GM23338 (cell line): ENCODE measurements at regions not wholly inside any gene's neighbourhood (a gene's known extent, or its start where the extent isn't known, plus 50 kb on each side); places are given as distances from the start of the nearest gene placed in this dataset.

Experiments used
- ATAC-seq: fragments of 200-7000 bp; cut with Tn5 transposase; 3 replicates; pipeline ENCODE4 v1.9.1; 2020
- DNase-seq: peaks from one replicate; pipeline ENCODE4 v3.0.0-alpha.2; 2015; ENCODE audit warnings: low spot score
- H2AFZ ChIP-seq: fragments of 200-600 bp; sonication (generic); 2 replicates; pipeline ENCODE4 v1.8.0; 2016; ENCODE audit warnings: antibody characterized with exemption, mild to moderate bottlenecking, moderate library complexity
- H3F3A ChIP-seq: fragments of 200-600 bp; sonication (generic); replicated peaks from 2 replicates; pipeline ENCODE4 v1.8.0; 2017; ENCODE audit warnings: antibody characterized with exemption, mixed run types, low read depth
- H3K27ac ChIP-seq: fragments of 200-600 bp; sonication (generic); 2 replicates; pipeline ENCODE4 v1.6.1; 2016; ENCODE audit warnings: low read depth
- H3K27me3 ChIP-seq: fragments of 200-600 bp; sonication (generic); 2 replicates; pipeline ENCODE4 v1.8.0; 2016; ENCODE audit warnings: mild to moderate bottlenecking, mixed run types, moderate library complexity; ENCODE audit not compliant: insufficient read depth
- H3K36me3 ChIP-seq: fragments of 200-600 bp; sonication (generic); 2 replicates; pipeline ENCODE4 v1.8.0; 2016; ENCODE audit warnings: mild to moderate bottlenecking; ENCODE audit not compliant: insufficient read depth
- H3K4me1 ChIP-seq: fragments of 200-600 bp; sonication (generic); 2 replicates; pipeline ENCODE4 v1.8.0; 2016; ENCODE audit warnings: mild to moderate bottlenecking, moderate library complexity; ENCODE audit not compliant: insufficient read depth
- H3K4me2 ChIP-seq: fragments of 200-600 bp; sonication (generic); 2 replicates; pipeline ENCODE4 v1.7.1; 2017; ENCODE audit warnings: mixed run types
- H3K4me3 ChIP-seq: fragments of 200-600 bp; sonication (generic); 2 replicates; pipeline ENCODE4 v1.6.1; 2016; ENCODE audit warnings: mixed run types
- H3K79me2 ChIP-seq: fragments of 200-600 bp; sonication (generic); replicated peaks from 2 replicates; pipeline ENCODE4 v1.8.0; 2017; ENCODE audit warnings: mild to moderate bottlenecking; ENCODE audit not compliant: insufficient read depth
- H3K9me2 ChIP-seq: fragments of 200-600 bp; sonication (generic); 2 replicates; pipeline ENCODE4 v1.8.0; 2017; ENCODE audit not compliant: insufficient read depth
- H4K20me1 ChIP-seq: fragments of 200-600 bp; sonication (generic); replicated peaks from 2 replicates; pipeline ENCODE4 v1.8.0; 2017; ENCODE audit warnings: mild to moderate bottlenecking; ENCODE audit not compliant: insufficient read depth
- H3K27ac Mint-ChIP-seq: 2 replicates; pipeline ENCODE4 v1.8.0; 2020; ENCODE audit warnings: inconsistent platforms, mild to moderate bottlenecking, moderate library complexity, mixed read lengths
- H3K27me3 Mint-ChIP-seq: 3 replicates; pipeline ENCODE4 v1.8.0; 2022; ENCODE audit warnings: low read depth, mild to moderate bottlenecking, moderate library complexity, mixed read lengths, inconsistent platforms; ENCODE audit not compliant: insufficient read depth, poor library complexity
- H3K36me3 Mint-ChIP-seq: 3 replicates; pipeline ENCODE4 v1.8.0; 2021; ENCODE audit warnings: low read depth, mild to moderate bottlenecking, inconsistent platforms, moderate library complexity, mixed read lengths
- H3K4me1 Mint-ChIP-seq: 3 replicates; pipeline ENCODE4 v1.8.0; 2020; ENCODE audit warnings: mild to moderate bottlenecking, inconsistent platforms, mixed read lengths
- H3K4me3 Mint-ChIP-seq: 3 replicates; pipeline ENCODE4 v1.8.0; 2021; ENCODE audit warnings: moderate library complexity, mild to moderate bottlenecking, inconsistent platforms, mixed read lengths
- H3K9me3 Mint-ChIP-seq: 3 replicates; pipeline ENCODE4 v1.8.0; 2020; ENCODE audit warnings: moderate library complexity, mild to moderate bottlenecking, inconsistent platforms, mixed read lengths
- EZH2 ChIP-seq: fragments of 200-600 bp; sonication (generic); IDR thresholded peaks from one replicate; pipeline ENCODE4 v1.8.0; 2017; ENCODE audit warnings: antibody characterized with exemption, mild to moderate bottlenecking, low read depth; ENCODE audit not compliant: unreplicated experiment
- EZH2phosphoT487 ChIP-seq: fragments of 200-600 bp; sonication (generic); IDR thresholded peaks from one replicate; pipeline ENCODE4 v1.8.1; 2018; ENCODE audit warnings: antibody characterized with exemption; ENCODE audit not compliant: unreplicated experiment
- NANOG ChIP-seq: IDR thresholded peaks from 2 replicates; pipeline ENCODE4 v1.6.1; 2016; ENCODE audit warnings: antibody characterized with exemption, borderline replicate concordance
- STAT1 ChIP-seq: IDR thresholded peaks from one replicate; pipeline ENCODE4 v1.6.1; 2016; ENCODE audit warnings: antibody characterized with exemption; ENCODE audit not compliant: unreplicated experiment
- TF ChIP-seq, protein P1 (sequence below): IDR thresholded peaks from 2 replicates; pipeline ENCODE4 v1.6.1; 2016; ENCODE audit warnings: antibody characterized with exemption
- TF ChIP-seq, protein P2 (sequence below), 2 experiments: fragments of 200-600 bp in 1 of 2; sonication (generic) in 1 of 2; conservative IDR thresholded peaks; 2 replicates each; pipeline versions ENCODE4 v1.5.1 to v1.6.1; 2016 to 2017; ENCODE audit warnings: antibody characterized with exemption in 2 of 2, low read depth in 2 of 2, mild to moderate bottlenecking in 2 of 2, moderate library complexity in 1 of 2
- TF ChIP-seq, protein P3 (sequence below): fragments of 250-450 bp; sonication (Bioruptor Pico); IDR thresholded peaks from 2 replicates; pipeline ENCODE4 v1.5.0; 2020; ENCODE audit warnings: mild to moderate bottlenecking, moderate library complexity
- TF ChIP-seq, protein P4 (sequence below): IDR thresholded peaks from one replicate; pipeline ENCODE4 v1.6.1; 2018; ENCODE audit warnings: antibody characterized with exemption; ENCODE audit not compliant: unreplicated experiment

DNA sequence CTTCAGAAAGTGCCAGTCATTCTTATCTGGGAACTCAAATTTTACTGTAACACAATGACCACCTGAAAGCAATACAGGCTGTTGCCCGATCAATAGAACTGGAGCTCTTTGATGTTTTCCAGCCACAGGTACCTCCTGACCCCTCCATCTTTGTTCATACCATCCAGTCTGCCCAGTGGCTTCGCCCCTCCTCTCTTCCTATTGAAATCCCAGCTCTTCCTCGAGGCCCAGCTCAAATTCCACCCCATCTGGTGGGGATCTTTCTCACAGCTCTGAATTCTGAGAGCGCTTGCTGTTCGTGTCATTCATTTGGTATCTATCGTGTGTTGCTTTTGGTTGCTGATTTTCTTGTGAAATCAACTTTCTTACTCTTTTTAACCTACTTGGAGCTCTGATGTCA, 87.9 kb upstream of the CNKSR3 start:
- Mint-ChIP-seq H3K4me1 (peaks cover 15% of the 10 kb centered on the region), H3K27ac (no peak overlapping the region), H3K36me3 (no peaks in the 10 kb centered on the region), H3K27me3 (peaks cover 2% of the 10 kb centered on the region), H3K9me3 (no peaks in the 10 kb centered on the region), H3K4me3 (no peak overlapping the region)
- TF ChIP-seq NANOG = no peak
- Histone ChIP-seq H3K79me2 (no peaks in the 10 kb centered on the region), H3K4me2 (no peak overlapping the region), H4K20me1 (no peaks in the 10 kb centered on the region), H3K27ac (no peak overlapping the region), H3K36me3 (no peaks in the 10 kb centered on the region), H3K4me1 (peaks cover 14% of the 10 kb centered on the region), H3K9me2 (0 out of 2 replicates have a peak, but pooled peaks cover 3% of the 10 kb centered on the region), H3F3A (no peaks in the 10 kb centered on the region), H3K4me3 (no peak overlapping the region), H3K27me3 (no peaks in the 10 kb centered on the region), H2AFZ (no peak overlapping the region)
- ATAC-seq (peak; percentile 54), DNase-seq (peak; percentile 35)

DNA sequence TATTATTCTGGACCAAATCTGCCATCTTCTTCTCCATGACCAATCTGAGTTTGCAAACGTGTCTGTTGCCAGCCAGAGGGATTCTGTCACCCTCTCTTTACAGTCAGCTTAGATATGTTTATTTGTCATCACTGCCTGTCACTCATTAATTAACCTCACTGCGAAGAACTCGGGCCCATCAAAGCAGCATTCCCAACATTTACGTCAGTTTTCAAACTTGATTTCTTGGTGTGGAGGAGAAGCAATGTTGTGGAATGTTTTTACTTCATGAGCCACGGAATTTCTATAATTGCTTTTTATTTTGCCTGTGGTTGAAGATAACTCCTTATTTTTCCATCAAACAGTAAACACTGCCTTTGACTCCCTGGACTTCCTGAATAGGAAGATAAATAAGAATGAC, 91.8 kb upstream of the CNKSR3 start:
- ATAC-seq (no peak), DNase-seq (no peak)
- H3K4me1 Mint-ChIP-seq = peaks cover 13% of the 10 kb centered on the region
- Histone ChIP-seq H3K79me2 (no peaks in the 10 kb centered on the region), H3K4me3 (no peak overlapping the region), H3K27ac (no peak overlapping the region), H4K20me1 (no peaks in the 10 kb centered on the region), H3K4me1 (peaks cover 4% of the 10 kb centered on the region; the same call in 1 of the 2 replicates), H3F3A (no peaks in the 10 kb centered on the region), H2AFZ (peak overlapping the region; percentile 32; the same call in 1 of the 2 replicates), H3K9me2 (0 out of 2 replicates have a peak, but pooled peaks cover 3% of the 10 kb centered on the region), H3K36me3 (no peaks in the 10 kb centered on the region), H3K4me2 (no peak overlapping the region), H3K27me3 (no peaks in the 10 kb centered on the region)
- peaks cover 6% of the 10 kb centered on the region for H3K27me3 Mint-ChIP-seq
- no peak overlapping the region for H3K27ac Mint-ChIP-seq
- no peak overlapping the region for H3K4me3 Mint-ChIP-seq
- H3K36me3 Mint-ChIP-seq = no peaks in the 10 kb centered on the region
- no peak for TF ChIP-seq EZH2phosphoT487
- TF ChIP-seq EZH2 = no peak
- no peak for TF ChIP-seq STAT1
- TF ChIP-seq, protein P1, sequence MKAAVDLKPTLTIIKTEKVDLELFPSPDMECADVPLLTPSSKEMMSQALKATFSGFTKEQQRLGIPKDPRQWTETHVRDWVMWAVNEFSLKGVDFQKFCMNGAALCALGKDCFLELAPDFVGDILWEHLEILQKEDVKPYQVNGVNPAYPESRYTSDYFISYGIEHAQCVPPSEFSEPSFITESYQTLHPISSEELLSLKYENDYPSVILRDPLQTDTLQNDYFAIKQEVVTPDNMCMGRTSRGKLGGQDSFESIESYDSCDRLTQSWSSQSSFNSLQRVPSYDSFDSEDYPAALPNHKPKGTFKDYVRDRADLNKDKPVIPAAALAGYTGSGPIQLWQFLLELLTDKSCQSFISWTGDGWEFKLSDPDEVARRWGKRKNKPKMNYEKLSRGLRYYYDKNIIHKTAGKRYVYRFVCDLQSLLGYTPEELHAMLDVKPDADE = no peak
- TF ChIP-seq, protein P2, sequence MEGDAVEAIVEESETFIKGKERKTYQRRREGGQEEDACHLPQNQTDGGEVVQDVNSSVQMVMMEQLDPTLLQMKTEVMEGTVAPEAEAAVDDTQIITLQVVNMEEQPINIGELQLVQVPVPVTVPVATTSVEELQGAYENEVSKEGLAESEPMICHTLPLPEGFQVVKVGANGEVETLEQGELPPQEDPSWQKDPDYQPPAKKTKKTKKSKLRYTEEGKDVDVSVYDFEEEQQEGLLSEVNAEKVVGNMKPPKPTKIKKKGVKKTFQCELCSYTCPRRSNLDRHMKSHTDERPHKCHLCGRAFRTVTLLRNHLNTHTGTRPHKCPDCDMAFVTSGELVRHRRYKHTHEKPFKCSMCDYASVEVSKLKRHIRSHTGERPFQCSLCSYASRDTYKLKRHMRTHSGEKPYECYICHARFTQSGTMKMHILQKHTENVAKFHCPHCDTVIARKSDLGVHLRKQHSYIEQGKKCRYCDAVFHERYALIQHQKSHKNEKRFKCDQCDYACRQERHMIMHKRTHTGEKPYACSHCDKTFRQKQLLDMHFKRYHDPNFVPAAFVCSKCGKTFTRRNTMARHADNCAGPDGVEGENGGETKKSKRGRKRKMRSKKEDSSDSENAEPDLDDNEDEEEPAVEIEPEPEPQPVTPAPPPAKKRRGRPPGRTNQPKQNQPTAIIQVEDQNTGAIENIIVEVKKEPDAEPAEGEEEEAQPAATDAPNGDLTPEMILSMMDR (conservative IDR thresholded peaks at IDR 0.05; ENCODE audit: low read depth in 2 of 2) = no peak
- TF ChIP-seq NANOG = no peak
- TF ChIP-seq, protein P3, sequence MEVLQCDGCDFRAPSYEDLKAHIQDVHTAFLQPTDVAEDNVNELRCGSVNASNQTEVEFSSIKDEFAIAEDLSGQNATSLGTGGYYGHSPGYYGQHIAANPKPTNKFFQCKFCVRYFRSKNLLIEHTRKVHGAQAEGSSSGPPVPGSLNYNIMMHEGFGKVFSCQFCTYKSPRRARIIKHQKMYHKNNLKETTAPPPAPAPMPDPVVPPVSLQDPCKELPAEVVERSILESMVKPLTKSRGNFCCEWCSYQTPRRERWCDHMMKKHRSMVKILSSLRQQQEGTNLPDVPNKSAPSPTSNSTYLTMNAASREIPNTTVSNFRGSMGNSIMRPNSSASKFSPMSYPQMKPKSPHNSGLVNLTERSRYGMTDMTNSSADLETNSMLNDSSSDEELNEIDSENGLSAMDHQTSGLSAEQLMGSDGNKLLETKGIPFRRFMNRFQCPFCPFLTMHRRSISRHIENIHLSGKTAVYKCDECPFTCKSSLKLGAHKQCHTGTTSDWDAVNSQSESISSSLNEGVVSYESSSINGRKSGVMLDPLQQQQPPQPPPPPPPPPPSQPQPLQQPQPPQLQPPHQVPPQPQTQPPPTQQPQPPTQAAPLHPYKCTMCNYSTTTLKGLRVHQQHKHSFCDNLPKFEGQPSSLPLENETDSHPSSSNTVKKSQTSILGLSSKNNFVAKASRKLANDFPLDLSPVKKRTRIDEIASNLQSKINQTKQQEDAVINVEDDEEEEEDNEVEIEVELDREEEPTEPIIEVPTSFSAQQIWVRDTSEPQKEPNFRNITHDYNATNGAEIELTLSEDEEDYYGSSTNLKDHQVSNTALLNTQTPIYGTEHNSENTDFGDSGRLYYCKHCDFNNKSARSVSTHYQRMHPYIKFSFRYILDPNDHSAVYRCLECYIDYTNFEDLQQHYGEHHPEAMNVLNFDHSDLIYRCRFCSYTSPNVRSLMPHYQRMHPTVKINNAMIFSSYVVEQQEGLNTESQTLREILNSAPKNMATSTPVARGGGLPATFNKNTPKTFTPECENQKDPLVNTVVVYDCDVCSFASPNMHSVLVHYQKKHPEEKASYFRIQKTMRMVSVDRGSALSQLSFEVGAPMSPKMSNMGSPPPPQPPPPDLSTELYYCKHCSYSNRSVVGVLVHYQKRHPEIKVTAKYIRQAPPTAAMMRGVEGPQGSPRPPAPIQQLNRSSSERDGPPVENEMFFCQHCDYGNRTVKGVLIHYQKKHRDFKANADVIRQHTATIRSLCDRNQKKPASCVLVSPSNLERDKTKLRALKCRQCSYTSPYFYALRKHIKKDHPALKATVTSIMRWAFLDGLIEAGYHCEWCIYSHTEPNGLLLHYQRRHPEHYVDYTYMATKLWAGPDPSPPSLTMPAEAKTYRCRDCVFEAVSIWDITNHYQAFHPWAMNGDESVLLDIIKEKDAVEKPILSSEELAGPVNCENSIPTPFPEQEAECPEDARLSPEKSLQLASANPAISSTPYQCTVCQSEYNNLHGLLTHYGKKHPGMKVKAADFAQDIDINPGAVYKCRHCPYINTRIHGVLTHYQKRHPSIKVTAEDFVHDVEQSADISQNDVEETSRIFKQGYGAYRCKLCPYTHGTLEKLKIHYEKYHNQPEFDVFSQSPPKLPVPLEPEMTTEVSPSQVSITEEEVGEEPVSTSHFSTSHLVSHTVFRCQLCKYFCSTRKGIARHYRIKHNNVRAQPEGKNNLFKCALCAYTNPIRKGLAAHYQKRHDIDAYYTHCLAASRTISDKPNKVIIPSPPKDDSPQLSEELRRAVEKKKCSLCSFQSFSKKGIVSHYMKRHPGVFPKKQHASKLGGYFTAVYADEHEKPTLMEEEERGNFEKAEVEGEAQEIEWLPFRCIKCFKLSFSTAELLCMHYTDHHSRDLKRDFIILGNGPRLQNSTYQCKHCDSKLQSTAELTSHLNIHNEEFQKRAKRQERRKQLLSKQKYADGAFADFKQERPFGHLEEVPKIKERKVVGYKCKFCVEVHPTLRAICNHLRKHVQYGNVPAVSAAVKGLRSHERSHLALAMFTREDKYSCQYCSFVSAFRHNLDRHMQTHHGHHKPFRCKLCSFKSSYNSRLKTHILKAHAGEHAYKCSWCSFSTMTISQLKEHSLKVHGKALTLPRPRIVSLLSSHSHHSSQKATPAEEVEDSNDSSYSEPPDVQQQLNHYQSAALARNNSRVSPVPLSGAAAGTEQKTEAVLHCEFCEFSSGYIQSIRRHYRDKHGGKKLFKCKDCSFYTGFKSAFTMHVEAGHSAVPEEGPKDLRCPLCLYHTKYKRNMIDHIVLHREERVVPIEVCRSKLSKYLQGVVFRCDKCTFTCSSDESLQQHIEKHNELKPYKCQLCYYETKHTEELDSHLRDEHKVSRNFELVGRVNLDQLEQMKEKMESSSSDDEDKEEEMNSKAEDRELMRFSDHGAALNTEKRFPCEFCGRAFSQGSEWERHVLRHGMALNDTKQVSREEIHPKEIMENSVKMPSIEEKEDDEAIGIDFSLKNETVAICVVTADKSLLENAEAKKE (CRISPR knock-in tag) = no peak
- TF ChIP-seq, protein P4, sequence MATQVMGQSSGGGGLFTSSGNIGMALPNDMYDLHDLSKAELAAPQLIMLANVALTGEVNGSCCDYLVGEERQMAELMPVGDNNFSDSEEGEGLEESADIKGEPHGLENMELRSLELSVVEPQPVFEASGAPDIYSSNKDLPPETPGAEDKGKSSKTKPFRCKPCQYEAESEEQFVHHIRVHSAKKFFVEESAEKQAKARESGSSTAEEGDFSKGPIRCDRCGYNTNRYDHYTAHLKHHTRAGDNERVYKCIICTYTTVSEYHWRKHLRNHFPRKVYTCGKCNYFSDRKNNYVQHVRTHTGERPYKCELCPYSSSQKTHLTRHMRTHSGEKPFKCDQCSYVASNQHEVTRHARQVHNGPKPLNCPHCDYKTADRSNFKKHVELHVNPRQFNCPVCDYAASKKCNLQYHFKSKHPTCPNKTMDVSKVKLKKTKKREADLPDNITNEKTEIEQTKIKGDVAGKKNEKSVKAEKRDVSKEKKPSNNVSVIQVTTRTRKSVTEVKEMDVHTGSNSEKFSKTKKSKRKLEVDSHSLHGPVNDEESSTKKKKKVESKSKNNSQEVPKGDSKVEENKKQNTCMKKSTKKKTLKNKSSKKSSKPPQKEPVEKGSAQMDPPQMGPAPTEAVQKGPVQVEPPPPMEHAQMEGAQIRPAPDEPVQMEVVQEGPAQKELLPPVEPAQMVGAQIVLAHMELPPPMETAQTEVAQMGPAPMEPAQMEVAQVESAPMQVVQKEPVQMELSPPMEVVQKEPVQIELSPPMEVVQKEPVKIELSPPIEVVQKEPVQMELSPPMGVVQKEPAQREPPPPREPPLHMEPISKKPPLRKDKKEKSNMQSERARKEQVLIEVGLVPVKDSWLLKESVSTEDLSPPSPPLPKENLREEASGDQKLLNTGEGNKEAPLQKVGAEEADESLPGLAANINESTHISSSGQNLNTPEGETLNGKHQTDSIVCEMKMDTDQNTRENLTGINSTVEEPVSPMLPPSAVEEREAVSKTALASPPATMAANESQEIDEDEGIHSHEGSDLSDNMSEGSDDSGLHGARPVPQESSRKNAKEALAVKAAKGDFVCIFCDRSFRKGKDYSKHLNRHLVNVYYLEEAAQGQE = no peak
- H3K9me3 Mint-ChIP-seq = no peaks in the 10 kb centered on the region
